GM21737 (cell line): ENCODE measurements at regions not wholly inside any gene's neighbourhood (a gene's known extent, or its start where the extent isn't known, plus 50 kb on each side); places are given as distances from the start of the nearest gene placed in this dataset.

Experiments used
- ATAC-seq: cut with Tn5 transposase; IDR thresholded peaks from one replicate; pipeline ENCODE4 v1.9.1; 2021; ENCODE audit warnings: mild to moderate bottlenecking, moderate library complexity; ENCODE audit not compliant: unreplicated experiment

- no peak for ATAC-seq
Observed at GRCh38 chr6:40340957-40341356, 246.2 kb downstream of the LRFN2 start.

GRCh38 chr6:40340196-40340595, 247.0 kb downstream of the LRFN2 start:
- ATAC-seq = no peak

- no peak for ATAC-seq
Observed at GRCh38 chr6:40338306-40338705, 248.9 kb downstream of the LRFN2 start.

DNA sequence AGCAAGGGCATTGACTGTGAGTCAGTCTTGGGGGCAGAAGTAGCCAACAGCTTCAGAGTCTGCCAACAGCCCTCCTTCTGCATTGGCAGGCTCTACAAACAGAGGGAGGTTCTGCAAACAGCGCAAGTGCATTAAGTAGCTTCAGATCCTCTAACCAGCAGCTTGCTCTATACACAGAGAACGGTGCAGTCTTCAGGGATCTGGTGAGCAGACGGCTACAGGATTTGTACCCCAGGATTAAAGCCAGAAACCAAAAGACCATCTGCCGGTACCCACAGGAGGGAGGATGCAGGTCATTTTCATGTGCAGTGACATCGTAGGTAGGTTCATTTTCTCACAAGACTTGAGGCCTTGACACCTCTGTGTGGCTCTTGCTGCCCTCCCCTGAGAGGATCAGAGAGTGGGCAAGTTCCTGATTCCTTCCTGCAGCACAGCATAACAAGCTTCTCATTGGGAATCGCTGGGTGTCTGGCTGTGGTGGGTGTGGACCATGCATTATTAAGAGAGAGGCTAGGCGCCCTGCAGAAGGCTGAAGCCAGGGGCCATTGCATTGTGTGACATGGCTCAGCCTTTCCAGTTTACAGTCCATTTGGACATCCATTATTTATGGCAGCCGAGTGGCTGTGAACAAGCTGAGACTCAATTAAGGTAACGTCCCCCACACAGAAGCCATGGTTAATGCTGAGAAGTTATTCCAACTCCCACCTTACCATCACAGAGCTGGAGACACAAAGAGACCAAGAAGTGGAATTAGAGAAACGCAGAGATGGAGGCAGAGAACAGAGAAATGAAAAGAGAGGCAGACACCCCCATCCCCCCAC, 250.0 kb downstream of the LRFN2 start:
- ATAC-seq = no peak

DNA sequence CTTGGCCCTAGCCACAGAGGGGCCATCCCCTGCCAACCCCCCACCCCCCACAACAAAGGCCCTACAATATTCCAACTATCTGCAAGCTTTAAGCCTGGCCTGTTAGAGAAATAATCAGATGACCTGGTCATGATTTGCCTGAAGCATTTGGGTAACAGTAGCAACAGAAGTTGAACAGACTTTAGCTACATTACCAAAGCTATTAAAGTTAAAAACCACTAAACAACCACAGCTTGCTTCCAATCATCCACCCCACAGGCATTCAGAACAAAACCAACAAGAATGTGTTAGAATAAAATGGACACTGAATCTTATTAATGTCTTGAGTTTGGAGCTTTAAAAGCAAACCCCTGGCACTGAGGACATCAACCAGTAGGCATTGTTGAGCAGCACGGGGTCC, 250.9 kb downstream of the LRFN2 start:
- ATAC-seq = no peak

GRCh38 chr6:40334496-40335270, 252.5 kb downstream of the LRFN2 start:
- ATAC-seq = no peak

DNA sequence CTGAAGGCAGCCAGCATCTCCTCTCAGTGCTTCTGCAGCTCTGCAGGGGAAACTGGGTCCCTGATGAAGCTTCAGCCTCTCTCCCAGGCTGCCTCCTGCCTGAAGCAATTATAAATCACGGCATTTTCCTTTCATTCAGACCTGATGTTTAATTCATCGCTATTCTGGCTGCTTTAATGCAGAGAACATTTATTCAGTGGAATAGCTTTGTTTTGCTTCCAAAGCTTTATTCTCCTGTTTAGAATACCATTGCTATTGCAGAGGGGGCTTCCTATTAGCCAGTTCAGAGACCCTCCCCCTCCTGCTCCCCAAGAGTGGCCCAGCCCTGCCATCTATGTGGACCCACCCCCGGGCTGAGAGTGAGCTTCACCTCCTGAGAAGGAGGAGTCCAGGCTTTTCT, 255.6 kb downstream of the LRFN2 start:
- ATAC-seq = no peak

- no peak for ATAC-seq
Observed at GRCh38 chr6:40330301-40330721, 256.9 kb downstream of the LRFN2 start.

GRCh38 chr6:40328986-40329545, 258.1 kb downstream of the LRFN2 start:
- no peak for ATAC-seq

DNA sequence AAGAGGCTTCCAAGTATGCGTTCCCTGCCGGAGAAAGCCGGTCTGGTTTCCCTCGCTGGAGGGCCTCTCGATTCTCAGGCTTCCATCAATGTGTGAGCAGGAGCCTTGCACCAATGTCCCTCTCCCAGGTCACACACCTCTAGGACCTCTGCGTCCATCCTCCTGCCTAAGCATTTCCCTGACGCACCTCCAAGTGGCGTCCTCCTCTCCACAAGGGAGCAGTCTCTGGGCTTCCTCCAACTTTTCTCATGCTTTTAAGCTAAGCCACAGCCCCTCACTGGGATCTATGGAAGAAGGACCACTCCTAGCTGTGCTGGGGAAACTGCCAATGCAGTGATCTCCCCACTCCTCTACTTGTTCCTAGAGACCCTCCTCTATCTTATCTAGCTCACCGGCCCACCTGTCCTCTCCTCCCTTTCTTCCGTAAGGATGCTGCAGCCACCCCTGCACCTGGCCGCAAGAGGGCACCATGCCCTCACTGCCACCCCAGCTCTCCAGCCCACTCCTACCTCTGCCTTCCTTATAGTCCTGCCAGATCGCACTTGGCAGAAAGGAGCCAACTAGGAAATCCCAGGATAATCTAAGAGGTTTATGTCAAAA, 258.7 kb downstream of the LRFN2 start:
- no peak for ATAC-seq

- ATAC-seq = no peak
Observed at GRCh38 chr6:40326714-40327421, 260.3 kb downstream of the LRFN2 start.

DNA sequence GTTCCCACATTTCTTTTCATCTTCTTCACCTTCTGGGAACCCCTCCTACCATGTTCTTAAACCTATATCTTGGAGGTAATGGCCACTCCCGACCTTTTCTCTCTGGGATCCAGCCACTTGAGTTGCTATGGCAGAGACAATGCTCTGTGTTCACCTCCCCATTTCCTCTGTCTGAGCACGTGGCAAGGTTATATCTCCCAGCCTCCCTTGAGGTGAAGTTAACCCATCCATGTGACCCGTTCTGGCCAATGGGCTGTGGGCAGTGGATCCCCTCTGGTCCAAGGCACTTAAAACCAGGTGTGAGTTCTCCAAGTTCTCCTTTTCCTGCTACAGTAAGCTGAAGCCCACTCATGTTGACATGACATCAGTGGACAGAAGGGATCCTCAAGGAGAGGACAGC, 261.4 kb downstream of the LRFN2 start:
- ATAC-seq = no peak

GRCh38 chr6:40325041-40325440, 262.1 kb downstream of the LRFN2 start:
- no peak for ATAC-seq

DNA sequence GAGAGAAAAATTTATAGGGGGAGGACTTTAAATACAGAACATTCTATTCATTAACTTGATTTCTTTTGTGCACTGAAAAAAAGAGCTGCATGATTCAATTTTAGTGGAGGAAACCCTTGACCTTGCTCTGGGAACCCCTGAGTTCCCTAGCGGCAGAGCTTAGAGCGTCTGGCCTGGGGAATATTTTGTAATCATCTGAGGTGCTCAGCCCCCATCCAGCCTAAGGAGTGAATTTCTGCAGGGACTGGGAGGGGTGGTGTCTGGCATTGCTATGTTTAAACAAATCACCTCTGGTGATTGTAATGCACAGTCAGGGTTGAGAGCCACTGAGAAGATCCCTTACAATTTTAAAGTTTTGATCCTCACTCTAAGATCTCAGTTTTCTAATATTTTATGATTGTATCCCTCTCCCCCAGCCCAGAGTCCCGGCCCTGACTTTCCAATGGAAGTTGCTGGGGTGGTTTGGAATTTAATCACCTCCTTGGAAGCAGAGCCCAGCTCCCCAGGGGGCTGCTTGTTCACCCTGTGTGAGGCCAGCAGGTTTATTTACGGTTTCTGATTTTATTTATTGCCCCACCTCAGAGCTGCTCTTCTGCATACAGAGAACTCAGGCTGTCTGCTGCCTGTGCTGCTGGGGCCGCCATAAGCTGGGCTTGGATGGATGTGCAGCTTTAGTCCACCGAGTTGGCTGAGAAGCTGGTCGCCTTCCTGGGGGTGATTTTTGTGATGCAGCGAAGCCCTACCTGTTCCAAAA, 263.1 kb downstream of the LRFN2 start:
- no peak for ATAC-seq

- no peak for ATAC-seq
Observed at GRCh38 chr6:40322336-40322735, 264.8 kb downstream of the LRFN2 start.

DNA sequence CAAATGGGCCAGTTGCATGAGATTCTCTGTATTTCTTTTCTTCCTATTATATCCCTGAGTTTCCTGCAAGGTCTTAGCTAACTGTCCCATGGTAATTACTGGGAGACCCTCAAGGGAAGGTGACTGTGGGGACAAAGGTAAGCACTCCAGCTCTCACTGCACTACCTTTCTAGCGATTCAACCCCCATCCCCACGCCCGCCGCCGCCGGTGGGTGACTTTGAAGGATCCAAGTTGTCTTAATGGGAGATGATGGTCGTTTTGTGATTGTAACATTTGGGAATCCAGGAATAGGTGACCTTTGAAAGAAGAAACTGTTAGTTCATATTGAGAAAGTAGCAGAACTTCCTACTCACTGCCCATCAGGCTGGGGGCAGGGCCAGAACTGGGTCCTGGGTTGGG, 265.5 kb downstream of the LRFN2 start:
- ATAC-seq = no peak

GRCh38 chr6:40320947-40321346, 266.2 kb downstream of the LRFN2 start:
- no peak for ATAC-seq

GRCh38 chr6:40320441-40320840, 266.7 kb downstream of the LRFN2 start:
- ATAC-seq = no peak

DNA sequence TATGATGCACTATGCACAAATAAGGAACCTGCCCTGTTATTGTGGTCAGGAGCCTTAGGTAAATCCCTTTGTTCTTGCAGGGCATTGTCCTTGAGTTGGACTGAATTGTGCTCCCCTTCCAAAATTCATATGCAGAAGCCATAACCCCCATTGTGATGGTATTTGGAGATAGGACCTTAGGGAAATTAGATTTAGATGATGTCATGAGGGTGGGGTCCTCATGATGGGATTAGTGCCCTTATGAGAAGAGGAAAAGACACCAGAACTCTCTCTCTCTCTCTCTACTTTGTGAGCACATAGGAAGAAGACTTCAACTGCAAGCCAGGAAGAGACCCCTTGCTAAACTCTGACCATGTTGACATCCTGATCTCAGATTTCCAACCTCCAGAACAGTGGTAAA, 268.0 kb downstream of the LRFN2 start:
- no peak for ATAC-seq

- ATAC-seq = no peak
Observed at GRCh38 chr6:40315060-40315459, 272.1 kb downstream of the LRFN2 start.
